Endodermal cell (in vitro differentiated cells): ENCODE measurements at regions not wholly inside any gene's neighbourhood (a gene's known extent, or its start where the extent isn't known, plus 50 kb on each side); places are given as distances from the start of the nearest gene placed in this dataset.

Source experiments
- DNase-seq: peaks from one replicate; pipeline ENCODE4 v3.0.0-alpha.2; 2017
- H3K27ac ChIP-seq: 2 replicates; pipeline ENCODE4 v1.5.1; 2013; ENCODE audit warnings: mild to moderate bottlenecking, low read depth, low read length, moderate library complexity
- H3K27me3 ChIP-seq: 2 replicates; pipeline ENCODE4 v1.6.1; 2013; ENCODE audit warnings: mild to moderate bottlenecking, low read length, moderate library complexity; ENCODE audit not compliant: insufficient read depth, control insufficient read depth, poor library complexity, severe bottlenecking
- H3K36me3 ChIP-seq: 2 replicates; pipeline ENCODE4 v1.7.0; 2013; ENCODE audit warnings: mild to moderate bottlenecking, low read length, moderate library complexity; ENCODE audit not compliant: control insufficient read depth, insufficient read depth
- H3K4me1 ChIP-seq: one replicate; pipeline ENCODE4 v1.7.0; 2013; ENCODE audit warnings: low read length; ENCODE audit not compliant: control insufficient read depth, insufficient read depth
- H3K4me3 ChIP-seq: 2 replicates; pipeline ENCODE4 v1.5.1; 2013; ENCODE audit warnings: mild to moderate bottlenecking, low read length, moderate library complexity
- H3K9ac ChIP-seq: 2 replicates; pipeline ENCODE4 v1.6.1; 2013; ENCODE audit warnings: mild to moderate bottlenecking, low read length, moderate library complexity; ENCODE audit not compliant: poor library complexity, severe bottlenecking; ENCODE audit errors: extremely low read depth
- H3K9me3 ChIP-seq: 2 replicates; pipeline ENCODE4 v1.6.1; 2013; ENCODE audit warnings: mild to moderate bottlenecking, low read length, moderate library complexity; ENCODE audit not compliant: control insufficient read depth
- H3K27ac Mint-ChIP-seq: 2 replicates; pipeline ENCODE4 v1.8.0; 2020; ENCODE audit warnings: mixed read lengths
- H3K27me3 Mint-ChIP-seq: 2 replicates; pipeline ENCODE4 v1.8.0; 2021; ENCODE audit warnings: mild to moderate bottlenecking, mixed read lengths; ENCODE audit not compliant: insufficient read depth
- H3K36me3 Mint-ChIP-seq: 2 replicates; pipeline ENCODE4 v1.8.0; 2020; ENCODE audit warnings: low read depth, mixed read lengths
- H3K4me1 Mint-ChIP-seq: 2 replicates; pipeline ENCODE4 v1.8.0; 2020; ENCODE audit warnings: mixed read lengths
- H3K4me3 Mint-ChIP-seq: 2 replicates; pipeline ENCODE4 v1.8.0; 2020; ENCODE audit warnings: mild to moderate bottlenecking, moderate library complexity, mixed read lengths
- H3K9me3 Mint-ChIP-seq: 2 replicates; pipeline ENCODE4 v1.8.0; 2020; ENCODE audit warnings: mild to moderate bottlenecking, mixed read lengths
- CTCF ChIP-seq: fragments of 200-600 bp; sonication (generic); conservative IDR thresholded peaks from 2 replicates; pipeline ENCODE4 v1.5.0; 2021; ENCODE audit warnings: antibody characterized with exemption, mild to moderate bottlenecking
- WGBS, 2 experiments: methylation state at CpG; one replicate each; pipeline versions ENCODE4 v1.1.5 to v1.1.7; 2013; ENCODE audit warnings: missing lambda C conversion rate in 2 of 2, mixed read lengths in 1 of 2; ENCODE audit not compliant: insufficient coverage in 1 of 2, insufficient read length in 1 of 2; 5-methylcytosine and 5-hydroxymethylcytosine counted together

GRCh38 chr1:242774256-242774655 lies 249.8 kb upstream of the PLD5 start:
- Mint-ChIP-seq H3K4me3 (no peak overlapping the region), H3K4me1 (no peaks in the 10 kb centered on the region), H3K27ac (no peak overlapping the region), H3K9me3 (peaks cover 14% of the 10 kb centered on the region), H3K27me3 (no peaks in the 10 kb centered on the region), H3K36me3 (no peaks in the 10 kb centered on the region)
- 84 to 90% methylated on average over 16 to 20 of the region's 20 CpGs for WGBS, 2 experiments
- DNase-seq, result no peak
- H3K27me3 ChIP-seq, result no peaks in the 10 kb centered on the region
- H3K27ac ChIP-seq, result no peak overlapping the region
- H3K9ac ChIP-seq, result no peak overlapping the region
- no peaks in the 10 kb centered on the region for H3K36me3 ChIP-seq
- no peaks in the 10 kb centered on the region for H3K4me1 ChIP-seq
- no peaks in the 10 kb centered on the region for H3K9me3 ChIP-seq
- H3K4me3 ChIP-seq, result no peak overlapping the region
- no peak for TF ChIP-seq CTCF

GRCh38 chr1:242770366-242770765 lies 245.9 kb upstream of the PLD5 start:
- no peak for DNase-seq
- H3K27me3 Mint-ChIP-seq, result no peaks in the 10 kb centered on the region
- H3K36me3 Mint-ChIP-seq, result no peaks in the 10 kb centered on the region
- no peak overlapping the region for H3K27ac ChIP-seq
- no peaks in the 10 kb centered on the region for H3K9me3 ChIP-seq
- no peak overlapping the region for H3K9ac ChIP-seq
- no peak overlapping the region for H3K4me3 ChIP-seq
- H3K9me3 Mint-ChIP-seq, result peaks cover 14% of the 10 kb centered on the region
- no peak overlapping the region for H3K27ac Mint-ChIP-seq
- no peaks in the 10 kb centered on the region for H3K4me1 ChIP-seq
- no peak for TF ChIP-seq CTCF
- no peaks in the 10 kb centered on the region for H3K4me1 Mint-ChIP-seq
- 90% methylated on average over 1 of the region's 1 CpG; no CpG with 5 or more reads in 1 of the 2 experiments for WGBS, 2 experiments
- no peak overlapping the region for H3K4me3 Mint-ChIP-seq
- no peaks in the 10 kb centered on the region for H3K36me3 ChIP-seq
- no peaks in the 10 kb centered on the region for H3K27me3 ChIP-seq

GRCh38 chr1:242764161-242764560 lies 239.7 kb upstream of the PLD5 start:
- Histone ChIP-seq H3K27me3 (no peaks in the 10 kb centered on the region), H3K4me1 (no peaks in the 10 kb centered on the region), H3K27ac (no peak overlapping the region), H3K4me3 (no peak overlapping the region), H3K9me3 (no peaks in the 10 kb centered on the region), H3K36me3 (no peaks in the 10 kb centered on the region), H3K9ac (no peak overlapping the region)
- no peak for TF ChIP-seq CTCF
- H3K36me3 Mint-ChIP-seq, result no peaks in the 10 kb centered on the region
- 83 to 95% methylated on average over 1 of the region's 1 CpG for WGBS, 2 experiments
- H3K27ac Mint-ChIP-seq, result no peak overlapping the region
- H3K4me3 Mint-ChIP-seq, result no peak overlapping the region
- DNase-seq, result no peak
- H3K27me3 Mint-ChIP-seq, result no peaks in the 10 kb centered on the region
- peaks cover 2% of the 10 kb centered on the region for H3K9me3 Mint-ChIP-seq
- no peaks in the 10 kb centered on the region for H3K4me1 Mint-ChIP-seq
